IPS DF 6.9 (cell line): ENCODE measurements at regions not wholly inside any gene's neighbourhood (a gene's known extent, or its start where the extent isn't known, plus 50 kb on each side); places are given as distances from the start of the nearest gene placed in this dataset.

Experiments
- DNase-seq: peaks from one replicate; pipeline ENCODE4 v3.0.0-alpha.2; 2013; ENCODE audit warnings: low read depth, low spot score
- H3K27ac ChIP-seq: one replicate; pipeline ENCODE4 v1.5.1; 2013; ENCODE audit warnings: low read length, control low read depth
- H3K27me3 ChIP-seq: 2 replicates; pipeline ENCODE4 v1.6.1; 2013; ENCODE audit warnings: mild to moderate bottlenecking, low read length; ENCODE audit not compliant: control insufficient read depth, insufficient read depth
- H3K36me3 ChIP-seq: 2 replicates; pipeline ENCODE4 v1.6.1; 2013; ENCODE audit warnings: low read length; ENCODE audit not compliant: control insufficient read depth, insufficient read depth
- H3K4me1 ChIP-seq: 2 replicates; pipeline ENCODE4 v1.6.1; 2013; ENCODE audit warnings: low read length; ENCODE audit not compliant: control insufficient read depth, insufficient read depth
- H3K4me3 ChIP-seq: 2 replicates; pipeline ENCODE4 v1.5.1; 2013; ENCODE audit warnings: mild to moderate bottlenecking, low read length
- H3K9me3 ChIP-seq: 2 replicates; pipeline ENCODE4 v1.6.1; 2013; ENCODE audit warnings: low read length, inconsistent platforms; ENCODE audit not compliant: control insufficient read depth, insufficient read depth
- WGBS: extraction: QIAGEN DNeasy Blood & Tissue Kit; methylation state at CpG from one replicate; pipeline ENCODE4 v1.1.7; 2013; ENCODE audit warnings: mixed read lengths, missing lambda C conversion rate; ENCODE audit not compliant: insufficient read length, insufficient coverage; 5-methylcytosine and 5-hydroxymethylcytosine counted together

- WGBS, result no CpG with 5 or more reads among the region's 9 CpGs
Observed at GRCh38 chr2:18299423-18300212, 260.8 kb downstream of the RDH14 start.

GRCh38 chr2:18297534-18298058 lies 262.9 kb downstream of the RDH14 start:
- Histone ChIP-seq H3K9me3 (no peaks in the 10 kb centered on the region), H3K4me3 (no peak overlapping the region), H3K27ac (no peak overlapping the region), H3K27me3 (no peaks in the 10 kb centered on the region), H3K4me1 (no peaks in the 10 kb centered on the region), H3K36me3 (no peaks in the 10 kb centered on the region)
- WGBS, result no CpG with 5 or more reads among the region's 6 CpGs
- no peak for DNase-seq

More at GRCh38 chr2:18299423-18300212, 260.8 kb downstream of the RDH14 start:
- DNase-seq, result no peak
- H3K36me3 ChIP-seq, result no peaks in the 10 kb centered on the region
- no peak overlapping the region for H3K27ac ChIP-seq
- H3K4me1 ChIP-seq, result no peaks in the 10 kb centered on the region
- no peak overlapping the region for H3K4me3 ChIP-seq
- no peaks in the 10 kb centered on the region for H3K27me3 ChIP-seq
- no peaks in the 10 kb centered on the region for H3K9me3 ChIP-seq

- Histone ChIP-seq H3K27ac (no peak overlapping the region), H3K4me1 (no peaks in the 10 kb centered on the region), H3K36me3 (no peaks in the 10 kb centered on the region), H3K9me3 (no peaks in the 10 kb centered on the region), H3K4me3 (no peak overlapping the region), H3K27me3 (no peaks in the 10 kb centered on the region)
- no peak for DNase-seq
Observed at GRCh38 chr2:18290386-18290785, 270.1 kb downstream of the RDH14 start.

- H3K4me1 ChIP-seq, result no peaks in the 10 kb centered on the region
- H3K36me3 ChIP-seq, result no peaks in the 10 kb centered on the region
- no peaks in the 10 kb centered on the region for H3K27me3 ChIP-seq
- H3K27ac ChIP-seq, result no peak overlapping the region
- DNase-seq, result no peak
- no peak overlapping the region for H3K4me3 ChIP-seq
- no peaks in the 10 kb centered on the region for H3K9me3 ChIP-seq
Observed at GRCh38 chr2:18286897-18287296, 273.6 kb downstream of the RDH14 start.

- H3K9me3 ChIP-seq, result no peaks in the 10 kb centered on the region
- H3K27me3 ChIP-seq, result no peaks in the 10 kb centered on the region
- DNase-seq, result no peak
- no peak overlapping the region for H3K27ac ChIP-seq
- H3K36me3 ChIP-seq, result no peaks in the 10 kb centered on the region
- no CpG with 5 or more reads among the region's 4 CpGs for WGBS
- H3K4me3 ChIP-seq, result no peak overlapping the region
- no peaks in the 10 kb centered on the region for H3K4me1 ChIP-seq
Observed at GRCh38 chr2:18284331-18284730, 276.1 kb downstream of the RDH14 start.

GRCh38 chr2:18282026-18282425 lies 278.4 kb downstream of the RDH14 start:
- no peak for DNase-seq
- Histone ChIP-seq H3K4me3 (no peak overlapping the region), H3K9me3 (no peaks in the 10 kb centered on the region), H3K4me1 (no peaks in the 10 kb centered on the region), H3K27me3 (no peaks in the 10 kb centered on the region), H3K27ac (no peak overlapping the region), H3K36me3 (no peaks in the 10 kb centered on the region)

GRCh38 chr2:18276583-18277075 lies 283.8 kb downstream of the RDH14 start:
- Histone ChIP-seq H3K4me3 (no peak overlapping the region), H3K27me3 (no peaks in the 10 kb centered on the region), H3K36me3 (no peaks in the 10 kb centered on the region), H3K9me3 (no peaks in the 10 kb centered on the region), H3K4me1 (no peaks in the 10 kb centered on the region), H3K27ac (no peak overlapping the region)
- no peak for DNase-seq
- no CpG with 5 or more reads among the region's 4 CpGs for WGBS

GRCh38 chr2:18273205-18273604 lies 287.2 kb downstream of the RDH14 start:
- no peaks in the 10 kb centered on the region for H3K9me3 ChIP-seq
- H3K36me3 ChIP-seq, result no peaks in the 10 kb centered on the region
- H3K27ac ChIP-seq, result no peak overlapping the region
- DNase-seq, result no peak
- H3K4me1 ChIP-seq, result no peaks in the 10 kb centered on the region
- no peaks in the 10 kb centered on the region for H3K27me3 ChIP-seq
- H3K4me3 ChIP-seq, result no peak overlapping the region

- Histone ChIP-seq H3K4me1 (no peaks in the 10 kb centered on the region), H3K9me3 (no peaks in the 10 kb centered on the region), H3K27me3 (no peaks in the 10 kb centered on the region), H3K27ac (no peak overlapping the region), H3K4me3 (no peak overlapping the region), H3K36me3 (no peaks in the 10 kb centered on the region)
- WGBS, result no CpG with 5 or more reads among the region's 10 CpGs
- DNase-seq, result no peak
Observed at GRCh38 chr2:18272148-18272494, 288.3 kb downstream of the RDH14 start.

- Histone ChIP-seq H3K36me3 (no peaks in the 10 kb centered on the region), H3K27me3 (no peaks in the 10 kb centered on the region), H3K9me3 (no peaks in the 10 kb centered on the region), H3K4me1 (no peaks in the 10 kb centered on the region), H3K27ac (no peak overlapping the region), H3K4me3 (no peak overlapping the region)
- no peak for DNase-seq
- WGBS, result no CpG with 5 or more reads among the region's 17 CpGs
Observed at GRCh38 chr2:18271370-18272147, 288.9 kb downstream of the RDH14 start.
